HG03108 (cell line): ENCODE measurements at regions not wholly inside any gene's neighbourhood (a gene's known extent, or its start where the extent isn't known, plus 50 kb on each side); places are given as distances from the start of the nearest gene placed in this dataset.
"Not testable (repeated sequence)": the region's sequence is repeated elsewhere in the genome, so short reads cannot be mapped to it uniquely, and the experiment has no call there.

ENCODE experiments used
- ATAC-seq: cut with Tn5 transposase; IDR thresholded peaks from one replicate; pipeline ENCODE4 v1.9.1; 2021; ENCODE audit warnings: moderate library complexity; ENCODE audit not compliant: unreplicated experiment

- no peak for ATAC-seq
Measured at GRCh38 chr2:16247326-16248122, 307.2 kb downstream of the MYCN start.

GRCh38 chr2:16246911-16247310 lies 306.6 kb downstream of the MYCN start:
- no peak for ATAC-seq

GRCh38 chr2:16246281-16246850 lies 306.0 kb downstream of the MYCN start:
- no peak for ATAC-seq

GRCh38 chr2:16245481-16246054 lies 305.2 kb downstream of the MYCN start:
- no peak for ATAC-seq

- no peak for ATAC-seq
Measured at GRCh38 chr2:16244966-16245320, 304.6 kb downstream of the MYCN start.

GRCh38 chr2:16244153-16244965 lies 304.0 kb downstream of the MYCN start:
- ATAC-seq: no peak

- no peak for ATAC-seq
Measured at GRCh38 chr2:16243411-16243996, 303.2 kb downstream of the MYCN start.

- ATAC-seq: no peak
Measured at GRCh38 chr2:16242906-16243305, 302.6 kb downstream of the MYCN start.

- no peak for ATAC-seq
Measured at GRCh38 chr2:16241166-16242160, 301.1 kb downstream of the MYCN start.

- ATAC-seq: no peak
Measured at GRCh38 chr2:16240402-16240801, 300.1 kb downstream of the MYCN start.

- ATAC-seq: no peak
Measured at GRCh38 chr2:16239296-16239850, 299.0 kb downstream of the MYCN start.

- no peak for ATAC-seq
Measured at GRCh38 chr2:16238786-16239185, 298.4 kb downstream of the MYCN start.

- ATAC-seq: no peak
Measured at GRCh38 chr2:16238001-16238761, 297.8 kb downstream of the MYCN start.

- ATAC-seq: no peak
Measured at GRCh38 chr2:16235747-16236146, 295.4 kb downstream of the MYCN start.

- ATAC-seq: not testable (repeated sequence)
Measured at GRCh38 chr2:16235291-16235690, 294.9 kb downstream of the MYCN start.

- no peak for ATAC-seq
Measured at GRCh38 chr2:16228951-16229350, 288.6 kb downstream of the MYCN start.

GRCh38 chr2:16228471-16228870 lies 288.1 kb downstream of the MYCN start:
- no peak for ATAC-seq

- no peak for ATAC-seq
Measured at GRCh38 chr2:16227811-16228462, 287.6 kb downstream of the MYCN start.
